ENCODE measurements at regions not wholly inside any gene's neighbourhood (a gene's known extent, or its start where the extent isn't known, plus 50 kb on each side); places are given as distances from the start of the nearest gene placed in this dataset.
A peak's percentile ranks its signal among the peaks of the same experiment; 100 is the strongest.

DNA sequence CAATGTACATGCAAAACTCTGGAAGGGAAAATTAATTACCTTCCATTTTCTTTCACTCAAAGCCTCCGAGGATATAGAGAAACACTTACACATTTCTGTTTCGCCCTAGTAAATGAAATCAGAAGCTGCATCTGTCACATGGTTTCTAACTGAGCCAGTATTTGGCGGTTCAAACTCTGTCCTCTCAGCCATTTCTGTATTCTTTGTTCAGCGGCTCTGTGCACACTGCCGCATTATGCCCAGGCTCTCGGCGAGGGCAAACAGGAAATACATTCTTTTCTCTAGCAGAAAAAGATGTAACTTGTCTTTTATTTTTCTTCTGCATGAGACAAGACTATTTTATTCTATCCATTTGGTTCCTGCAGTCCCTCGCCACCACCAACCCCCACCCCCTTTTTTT lies 71.4 kb upstream of the GPM6B start:
- POLR2A ChIA-PET, result no interaction called here
- Histone ChIP-seq H3K36me3 (ENCODE audit: control insufficient read depth in 2 of 2, insufficient read depth in 1 of 2, low read length in 2 of 2) (no peaks in the 10 kb centered on the region), H3K9me3 (ENCODE audit: control insufficient read depth, insufficient read depth, low read depth, low read length) (no peaks in the 10 kb centered on the region), H3K4me3 (ENCODE audit: low read depth, low read length) (no peak overlapping the region), H3K4me1 (ENCODE audit: control insufficient read depth, insufficient read depth, low read length) (no peaks in the 10 kb centered on the region), H3K27ac (ENCODE audit: extremely low read depth, low read depth, low read length) (no peak overlapping the region)
- CTCF ChIA-PET, result no interaction called here
- TF ChIP-seq, protein P1, sequence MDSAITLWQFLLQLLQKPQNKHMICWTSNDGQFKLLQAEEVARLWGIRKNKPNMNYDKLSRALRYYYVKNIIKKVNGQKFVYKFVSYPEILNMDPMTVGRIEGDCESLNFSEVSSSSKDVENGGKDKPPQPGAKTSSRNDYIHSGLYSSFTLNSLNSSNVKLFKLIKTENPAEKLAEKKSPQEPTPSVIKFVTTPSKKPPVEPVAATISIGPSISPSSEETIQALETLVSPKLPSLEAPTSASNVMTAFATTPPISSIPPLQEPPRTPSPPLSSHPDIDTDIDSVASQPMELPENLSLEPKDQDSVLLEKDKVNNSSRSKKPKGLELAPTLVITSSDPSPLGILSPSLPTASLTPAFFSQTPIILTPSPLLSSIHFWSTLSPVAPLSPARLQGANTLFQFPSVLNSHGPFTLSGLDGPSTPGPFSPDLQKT (IDR thresholded peaks at IDR 0.05; ENCODE audit: borderline replicate concordance, low read depth, low read length), result no peak
- TF ChIP-seq SP3 (tag by site-specific recombination; IDR thresholded peaks at IDR 0.05) (no peak), ZBTB21 (tag by site-specific recombination; IDR thresholded peaks at IDR 0.05) (no peak)
- TF ChIP-seq, protein P2, sequence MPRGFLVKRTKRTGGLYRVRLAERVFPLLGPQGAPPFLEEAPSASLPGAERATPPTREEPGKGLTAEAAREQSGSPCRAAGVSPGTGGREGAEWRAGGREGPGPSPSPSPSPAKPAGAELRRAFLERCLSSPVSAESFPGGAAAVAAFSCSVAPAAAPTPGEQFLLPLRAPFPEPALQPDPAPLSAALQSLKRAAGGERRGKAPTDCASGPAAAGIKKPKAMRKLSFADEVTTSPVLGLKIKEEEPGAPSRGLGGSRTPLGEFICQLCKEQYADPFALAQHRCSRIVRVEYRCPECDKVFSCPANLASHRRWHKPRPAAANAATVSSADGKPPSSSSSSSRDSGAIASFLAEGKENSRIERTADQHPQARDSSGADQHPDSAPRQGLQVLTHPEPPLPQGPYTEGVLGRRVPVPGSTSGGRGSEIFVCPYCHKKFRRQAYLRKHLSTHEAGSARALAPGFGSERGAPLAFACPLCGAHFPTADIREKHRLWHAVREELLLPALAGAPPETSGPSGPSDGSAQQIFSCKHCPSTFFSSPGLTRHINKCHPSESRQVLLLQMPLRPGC (tag by site-specific recombination; IDR thresholded peaks at IDR 0.05), result no peak
- TF ChIP-seq, protein P3, sequence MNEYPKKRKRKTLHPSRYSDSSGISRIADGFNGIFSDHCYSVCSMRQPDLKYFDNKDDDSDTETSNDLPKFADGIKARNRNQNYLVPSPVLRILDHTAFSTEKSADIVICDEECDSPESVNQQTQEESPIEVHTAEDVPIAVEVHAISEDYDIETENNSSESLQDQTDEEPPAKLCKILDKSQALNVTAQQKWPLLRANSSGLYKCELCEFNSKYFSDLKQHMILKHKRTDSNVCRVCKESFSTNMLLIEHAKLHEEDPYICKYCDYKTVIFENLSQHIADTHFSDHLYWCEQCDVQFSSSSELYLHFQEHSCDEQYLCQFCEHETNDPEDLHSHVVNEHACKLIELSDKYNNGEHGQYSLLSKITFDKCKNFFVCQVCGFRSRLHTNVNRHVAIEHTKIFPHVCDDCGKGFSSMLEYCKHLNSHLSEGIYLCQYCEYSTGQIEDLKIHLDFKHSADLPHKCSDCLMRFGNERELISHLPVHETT (tag by site-specific recombination; IDR thresholded peaks at IDR 0.05), result no peak

DNA sequence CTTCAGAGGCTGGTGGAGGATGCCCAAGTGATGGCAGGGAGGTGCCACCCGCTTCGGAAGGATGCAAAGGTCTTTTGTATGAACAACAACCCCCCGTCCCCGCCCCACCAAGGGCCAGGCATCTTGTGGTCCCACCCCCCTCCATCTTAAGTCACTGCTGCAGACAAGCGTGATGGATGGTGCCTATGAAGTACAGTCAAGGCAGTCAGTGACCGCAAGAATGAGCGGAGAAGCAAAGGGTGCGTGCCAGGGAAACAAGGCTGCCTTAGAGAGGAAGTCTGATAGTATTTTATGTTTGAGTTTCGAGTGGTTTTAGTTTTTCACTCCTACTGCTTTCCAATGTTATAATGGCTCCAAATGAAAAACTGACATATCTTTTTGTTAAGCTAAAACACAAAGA lies 68.7 kb upstream of the GPM6B start:
- no peak overlapping the region for H3K27ac ChIP-seq (ENCODE audit: extremely low read depth, low read depth, low read length)
- H3K36me3 ChIP-seq (ENCODE audit: control insufficient read depth in 2 of 2, insufficient read depth in 1 of 2, low read length in 2 of 2), result no peaks in the 10 kb centered on the region
- H3K4me3 ChIP-seq (ENCODE audit: low read depth, low read length), result no peak overlapping the region
- no peaks in the 10 kb centered on the region for H3K9me3 ChIP-seq (ENCODE audit: control insufficient read depth, insufficient read depth, low read depth, low read length)
- CTCF ChIA-PET, result no interaction called here
- POLR2A ChIA-PET, result no interaction called here
- H3K4me1 ChIP-seq (ENCODE audit: control insufficient read depth, insufficient read depth, low read length), result no peaks in the 10 kb centered on the region
- no peak for TF ChIP-seq REPIN1 (tag by site-specific recombination; IDR thresholded peaks at IDR 0.05; ENCODE audit: low read depth)

DNA sequence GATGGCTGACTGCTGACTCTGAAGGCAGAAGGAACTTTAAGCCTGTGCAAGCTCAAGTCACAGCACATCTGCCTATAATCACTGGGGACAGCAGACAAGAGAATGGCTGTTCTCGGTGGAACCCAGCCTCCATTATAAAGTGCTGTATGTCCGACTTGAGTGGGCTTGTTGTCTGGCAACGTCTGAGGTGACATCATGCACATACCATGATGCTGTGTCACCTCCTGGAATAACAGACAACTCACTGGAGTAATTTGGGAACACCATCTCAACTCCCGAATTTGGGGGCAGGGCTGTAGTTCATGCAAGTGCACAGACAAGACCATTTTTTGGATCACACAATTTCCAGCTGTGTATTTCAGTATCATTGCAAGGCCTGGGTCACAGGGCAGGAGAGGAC lies 59.8 kb upstream of the GPM6B start:
- Histone ChIP-seq H3K9me3 (ENCODE audit: control insufficient read depth, insufficient read depth, low read depth, low read length) (no peaks in the 10 kb centered on the region), H3K27ac (ENCODE audit: extremely low read depth, low read depth, low read length) (no peak overlapping the region), H3K4me3 (ENCODE audit: low read depth, low read length) (no peak overlapping the region), H3K36me3 (ENCODE audit: control insufficient read depth in 2 of 2, insufficient read depth in 1 of 2, low read length in 2 of 2) (no peaks in the 10 kb centered on the region), H3K4me1 (ENCODE audit: control insufficient read depth, insufficient read depth, low read length) (no peaks in the 10 kb centered on the region)
- ChIA-PET POLR2A (interaction anchor here (0.6 to 1.2 kb wide), 2 partner anchors 40 to 892 kb away, joined by 3 to 4 read pairs; no protein-coding TSS in a partner anchor), CTCF (interaction anchor here (0.5 to 1.3 kb wide), 3 partner anchors 13 to 21 kb away, joined by 3 to 5 read pairs (median 4); no protein-coding TSS in a partner anchor)
- TF ChIP-seq ZNF843 (tag by site-specific recombination; IDR thresholded peaks at IDR 0.05) (0 out of 2 replicates have a peak, but pooled peaks have one; percentile 18), ZEB2 (tag by site-specific recombination; IDR thresholded peaks at IDR 0.05) (peak; percentile 70), ZFP37 (tag by site-specific recombination; IDR thresholded peaks at IDR 0.05) (peak; percentile 93), KLF8 (tag by site-specific recombination; IDR thresholded peaks at IDR 0.05) (peak; percentile 37; the same call in 1 of the 2 replicates), ZNF24 (tag by site-specific recombination; IDR thresholded peaks at IDR 0.05) (peak; percentile 69; the same call in 1 of the 2 replicates), ZNF558 (tag by site-specific recombination; IDR thresholded peaks at IDR 0.05) (0 out of 2 replicates have a peak, but pooled peaks have one; percentile 22), ZNF324 (tag by site-specific recombination; IDR thresholded peaks at IDR 0.05) (peak; percentile 64; the same call in 1 of the 2 replicates), GLI4 (tag by site-specific recombination; IDR thresholded peaks at IDR 0.05) (no peak), ZFP69B (tag by site-specific recombination; IDR thresholded peaks at IDR 0.05) (peak; percentile 58), ZFHX2 (tag by site-specific recombination; conservative IDR thresholded peaks at IDR 0.05) (peak; percentile 54)
- TF ChIP-seq, protein P4, sequence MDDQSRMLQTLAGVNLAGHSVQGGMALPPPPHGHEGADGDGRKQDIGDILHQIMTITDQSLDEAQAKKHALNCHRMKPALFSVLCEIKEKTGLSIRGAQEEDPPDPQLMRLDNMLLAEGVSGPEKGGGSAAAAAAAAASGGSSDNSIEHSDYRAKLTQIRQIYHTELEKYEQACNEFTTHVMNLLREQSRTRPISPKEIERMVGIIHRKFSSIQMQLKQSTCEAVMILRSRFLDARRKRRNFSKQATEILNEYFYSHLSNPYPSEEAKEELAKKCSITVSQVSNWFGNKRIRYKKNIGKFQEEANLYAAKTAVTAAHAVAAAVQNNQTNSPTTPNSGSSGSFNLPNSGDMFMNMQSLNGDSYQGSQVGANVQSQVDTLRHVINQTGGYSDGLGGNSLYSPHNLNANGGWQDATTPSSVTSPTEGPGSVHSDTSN (CRISPR knock-in tag; IDR thresholded peaks at IDR 0.05), result no peak
- TF ChIP-seq, protein P5, sequence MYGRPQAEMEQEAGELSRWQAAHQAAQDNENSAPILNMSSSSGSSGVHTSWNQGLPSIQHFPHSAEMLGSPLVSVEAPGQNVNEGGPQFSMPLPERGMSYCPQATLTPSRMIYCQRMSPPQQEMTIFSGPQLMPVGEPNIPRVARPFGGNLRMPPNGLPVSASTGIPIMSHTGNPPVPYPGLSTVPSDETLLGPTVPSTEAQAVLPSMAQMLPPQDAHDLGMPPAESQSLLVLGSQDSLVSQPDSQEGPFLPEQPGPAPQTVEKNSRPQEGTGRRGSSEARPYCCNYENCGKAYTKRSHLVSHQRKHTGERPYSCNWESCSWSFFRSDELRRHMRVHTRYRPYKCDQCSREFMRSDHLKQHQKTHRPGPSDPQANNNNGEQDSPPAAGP (tag by site-specific recombination; IDR thresholded peaks at IDR 0.05), result 0 out of 2 replicates have a peak, but pooled peaks have one; percentile 25
- TF ChIP-seq, protein P6, sequence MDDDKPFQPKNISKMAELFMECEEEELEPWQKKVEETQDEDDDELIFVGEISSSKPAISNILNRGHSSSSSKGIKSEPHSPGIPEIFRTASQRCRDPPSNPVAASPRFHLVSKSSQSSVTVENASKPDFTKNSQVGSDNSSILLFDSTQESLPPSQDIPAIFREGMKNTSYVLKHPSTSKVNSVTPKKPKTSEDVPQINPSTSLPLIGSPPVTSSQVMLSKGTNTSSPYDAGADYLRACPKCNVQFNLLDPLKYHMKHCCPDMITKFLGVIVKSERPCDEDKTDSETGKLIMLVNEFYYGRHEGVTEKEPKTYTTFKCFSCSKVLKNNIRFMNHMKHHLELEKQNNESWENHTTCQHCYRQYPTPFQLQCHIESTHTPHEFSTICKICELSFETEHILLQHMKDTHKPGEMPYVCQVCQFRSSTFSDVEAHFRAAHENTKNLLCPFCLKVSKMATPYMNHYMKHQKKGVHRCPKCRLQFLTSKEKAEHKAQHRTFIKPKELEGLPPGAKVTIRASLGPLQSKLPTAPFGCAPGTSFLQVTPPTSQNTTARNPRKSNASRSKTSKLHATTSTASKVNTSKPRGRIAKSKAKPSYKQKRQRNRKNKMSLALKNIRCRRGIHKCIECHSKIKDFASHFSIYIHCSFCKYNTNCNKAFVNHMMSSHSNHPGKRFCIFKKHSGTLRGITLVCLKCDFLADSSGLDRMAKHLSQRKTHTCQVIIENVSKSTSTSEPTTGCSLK (tag by site-specific recombination; IDR thresholded peaks at IDR 0.05), result no peak
- TF ChIP-seq, protein P7, sequence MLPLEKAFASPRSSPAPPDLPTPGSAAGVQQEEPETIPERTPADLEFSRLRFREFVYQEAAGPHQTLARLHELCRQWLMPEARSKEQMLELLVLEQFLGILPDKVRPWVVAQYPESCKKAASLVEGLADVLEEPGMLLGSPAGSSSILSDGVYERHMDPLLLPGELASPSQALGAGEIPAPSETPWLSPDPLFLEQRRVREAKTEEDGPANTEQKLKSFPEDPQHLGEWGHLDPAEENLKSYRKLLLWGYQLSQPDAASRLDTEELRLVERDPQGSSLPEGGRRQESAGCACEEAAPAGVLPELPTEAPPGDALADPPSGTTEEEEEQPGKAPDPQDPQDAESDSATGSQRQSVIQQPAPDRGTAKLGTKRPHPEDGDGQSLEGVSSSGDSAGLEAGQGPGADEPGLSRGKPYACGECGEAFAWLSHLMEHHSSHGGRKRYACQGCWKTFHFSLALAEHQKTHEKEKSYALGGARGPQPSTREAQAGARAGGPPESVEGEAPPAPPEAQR (tag by site-specific recombination; IDR thresholded peaks at IDR 0.05), result no peak
